Caco-2 (cell line): ENCODE measurements at regions not wholly inside any gene's neighbourhood (a gene's known extent, or its start where the extent isn't known, plus 50 kb on each side); places are given as distances from the start of the nearest gene placed in this dataset.
A peak's percentile ranks its signal among the peaks of the same experiment; 100 is the strongest.
"Not testable (repeated sequence)": the region's sequence is repeated elsewhere in the genome, so short reads cannot be mapped to it uniquely, and the experiment has no call there.

ENCODE experiments used
- BruUV-seq: library from RNA; stranded (reverse); fragments of 400-500 nt; replicated peaks from 2 replicates; lab custom pipeline; 2021; lab: Mats Ljungman, UMichigan
- CTCF ChIA-PET: fragments of 300-600 bp; sonication (Branson Sonifier 250); formaldehyde crosslinking; loops from one replicate; lab custom pipeline; 2022; ENCODE audit warnings: antibody characterized with exemption; lab: Charles Lee
- POLR2A ChIA-PET: fragments of 300-600 bp; sonication (Branson Sonifier 250); formaldehyde crosslinking; loops from one replicate; lab custom pipeline; 2022; ENCODE audit warnings: antibody characterized with exemption; lab: Charles Lee
- DNase-seq, 2 experiments: peaks; one replicate each; pipeline versions ENCODE4 v3.0.0 to v3.0.0-alpha.2; 2020 to 2022
- H3K27me3 ChIP-seq: replicated peaks from 2 replicates; pipeline ENCODE4 v1.6.0; 2011; ENCODE audit warnings: low read length; ENCODE audit not compliant: control insufficient read depth, insufficient read depth
- H3K36me3 ChIP-seq: 2 replicates; pipeline ENCODE4 v1.5.1; 2011; ENCODE audit warnings: low read length; ENCODE audit not compliant: control insufficient read depth, insufficient read depth
- H3K4me1 ChIP-seq: fragments of 250-450 bp; sonication (Bioruptor Pico); 2 replicates; pipeline ENCODE4 v1.5.1; 2020; ENCODE audit warnings: mild to moderate bottlenecking
- H3K4me3 ChIP-seq: 2 replicates; pipeline ENCODE4 v1.5.1; 2011; ENCODE audit warnings: low read depth, mild to moderate bottlenecking, control low read depth, low read length
- H3K9me3 ChIP-seq: fragments of 250-450 bp; sonication (Bioruptor Pico); 2 replicates; pipeline ENCODE4 v1.5.1; 2020; ENCODE audit warnings: mild to moderate bottlenecking, moderate library complexity
- H3K27ac Mint-ChIP-seq: one replicate; pipeline ENCODE4 v1.8.0; 2022; ENCODE audit warnings: mixed read lengths; ENCODE audit not compliant: unreplicated experiment
- H3K27me3 Mint-ChIP-seq: one replicate; pipeline ENCODE4 v1.8.0; 2022; ENCODE audit warnings: mixed read lengths; ENCODE audit not compliant: insufficient read depth, unreplicated experiment
- H3K36me3 Mint-ChIP-seq: one replicate; pipeline ENCODE4 v1.8.0; 2022; ENCODE audit warnings: mild to moderate bottlenecking, mixed read lengths; ENCODE audit not compliant: insufficient read depth, unreplicated experiment
- H3K4me1 Mint-ChIP-seq: one replicate; pipeline ENCODE4 v1.8.0; 2022; ENCODE audit warnings: low read depth, mixed read lengths; ENCODE audit not compliant: unreplicated experiment
- H3K4me3 Mint-ChIP-seq: one replicate; pipeline ENCODE4 v1.8.0; 2022; ENCODE audit warnings: mild to moderate bottlenecking, moderate library complexity, mixed read lengths; ENCODE audit not compliant: unreplicated experiment
- H3K9me3 Mint-ChIP-seq: one replicate; pipeline ENCODE4 v1.8.0; 2022; ENCODE audit warnings: mixed read lengths; ENCODE audit not compliant: unreplicated experiment
- CTCF ChIP-seq, 2 experiments: fragments of 200-600 bp in 1 of 2; IDR thresholded peaks; 1 replicate in 1 of 2; 2 replicates in 1 of 2; pipeline versions ENCODE4 v1.5.1 to v1.8.0; 2011 to 2022; ENCODE audit warnings: antibody characterized with exemption in 1 of 2, control low read depth in 1 of 2, inconsistent platforms in 1 of 2, low read depth in 1 of 2, low read length in 1 of 2, mild to moderate bottlenecking in 1 of 2, moderate library complexity in 1 of 2; ENCODE audit not compliant: insufficient read depth in 1 of 2, severe bottlenecking in 1 of 2, unreplicated experiment in 1 of 2
- intact Hi-C: fragments of 100-400 bp; cut with micrococcal nuclease; formaldehyde crosslinking; loops from one replicate; pipeline ENCODE4 v1.10.0; 2022; ENCODE audit not compliant: unreplicated experiment

GRCh38 chr11:45007011-45007410 is 56.3 kb upstream of the TP53I11 start:
- Mint-ChIP-seq H3K36me3 (no peaks in the 10 kb centered on the region), H3K27me3 (peaks cover 13% of the 10 kb centered on the region), H3K4me1 (no peaks in the 10 kb centered on the region), H3K27ac (no peak overlapping the region), H3K4me3 (no peak overlapping the region), H3K9me3 (no peaks in the 10 kb centered on the region)
- Histone ChIP-seq H3K36me3 (no peaks in the 10 kb centered on the region), H3K4me3 (no peak overlapping the region), H3K9me3 (no peaks in the 10 kb centered on the region), H3K27me3 (no peaks in the 10 kb centered on the region), H3K4me1 (no peaks in the 10 kb centered on the region)
- DNase-seq: no peak
- no peak for TF ChIP-seq CTCF (IDR thresholded peaks at IDR 0.05; ENCODE audit: insufficient read depth in 1 of 2, low read depth in 1 of 2, low read length in 1 of 2, severe bottlenecking in 1 of 2, unreplicated experiment in 1 of 2)
- BruUV-seq: no TSS peak
- ChIA-PET CTCF (no interaction called here), POLR2A (no interaction called here)
- intact Hi-C loops: no loop called here

GRCh38 chr11:45015983-45016382 is 65.3 kb upstream of the TP53I11 start:
- CTCF ChIA-PET: interaction anchor here (0.6 to 1.3 kb wide), 2 partner anchors 15 to 79 kb away, joined by 3 to 5 read pairs; no protein-coding TSS in a partner anchor
- H3K36me3 Mint-ChIP-seq, H3K9me3 ChIP-seq, H3K4me1 Mint-ChIP-seq, H3K27me3 ChIP-seq, BruUV-seq, H3K4me1 ChIP-seq, POLR2A ChIA-PET, H3K4me3 ChIP-seq, H3K4me3 Mint-ChIP-seq, H3K36me3 ChIP-seq, DNase-seq, H3K27ac Mint-ChIP-seq: not testable (repeated sequence)
- intact Hi-C loops: loop anchor here (2.0 kb wide), 1 partner anchor 79 kb away; no protein-coding TSS in a partner anchor
- Mint-ChIP-seq H3K9me3 (peaks cover 24% of the 10 kb centered on the region), H3K27me3 (peaks cover 13% of the 10 kb centered on the region)

DNA sequence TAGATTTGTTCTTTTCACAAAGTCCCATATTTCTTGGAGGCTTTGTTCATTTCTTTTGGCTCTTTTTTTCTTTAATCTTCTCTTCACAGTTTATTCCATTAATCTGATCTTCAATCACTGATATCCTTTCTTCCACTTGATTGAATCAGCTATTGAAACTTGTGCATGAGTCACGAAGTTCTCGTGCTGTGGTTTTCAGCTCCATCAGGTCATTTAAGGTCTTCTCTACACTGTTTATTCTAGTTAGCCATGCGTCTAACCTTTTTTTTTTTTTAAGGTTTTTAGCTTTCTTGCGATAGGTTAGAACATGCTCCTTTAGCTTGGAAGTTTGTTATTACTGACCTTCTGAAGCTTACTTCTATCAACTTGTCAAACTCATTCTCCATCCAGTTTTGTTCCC is 65.8 kb upstream of the TP53I11 start:
- H3K4me3 Mint-ChIP-seq, H3K4me1 ChIP-seq, BruUV-seq, H3K27me3 ChIP-seq, H3K9me3 ChIP-seq, H3K36me3 ChIP-seq, H3K4me3 ChIP-seq, H3K36me3 Mint-ChIP-seq, H3K4me1 Mint-ChIP-seq, POLR2A ChIA-PET, H3K27ac Mint-ChIP-seq, DNase-seq: not testable (repeated sequence)
- Mint-ChIP-seq H3K27me3 (peaks cover 14% of the 10 kb centered on the region), H3K9me3 (peaks cover 24% of the 10 kb centered on the region)
- CTCF ChIA-PET: interaction anchor here (0.6 to 1.3 kb wide), 2 partner anchors 15 to 80 kb away, joined by 3 to 5 read pairs; no protein-coding TSS in a partner anchor
- intact Hi-C loops: loop anchor here (2.0 kb wide), 1 partner anchor 80 kb away; no protein-coding TSS in a partner anchor

DNA sequence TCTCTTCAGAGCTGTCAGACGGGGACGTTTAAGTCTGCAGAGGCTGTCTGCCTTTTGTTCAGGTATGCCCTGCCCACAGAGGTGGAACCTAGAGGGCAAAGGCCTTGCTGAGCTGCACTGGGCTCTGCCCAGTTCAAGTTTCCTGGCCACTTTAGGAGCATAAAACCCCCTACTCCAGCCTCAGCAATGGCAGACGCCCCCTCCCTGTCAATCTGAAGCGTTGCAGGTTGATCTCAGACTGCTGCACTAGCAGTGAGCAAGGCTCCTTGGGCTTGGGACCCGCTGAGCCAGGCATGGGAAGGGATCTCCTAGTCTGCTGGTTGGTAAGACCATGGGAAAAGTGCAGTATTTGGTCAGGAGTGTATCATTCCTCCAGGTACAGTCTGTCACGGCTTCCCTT is 66.6 kb upstream of the TP53I11 start:
- BruUV-seq: no TSS peak
- CTCF ChIA-PET: interaction anchor here (1.3 kb wide), 1 partner anchor 81 kb away, joined by 5 read pairs; no protein-coding TSS in a partner anchor
- POLR2A ChIA-PET: no interaction called here

More for the DNA sequence above, 66.6 kb upstream of the TP53I11 start:
- intact Hi-C loops: loop anchor here (2.0 kb wide), 1 partner anchor 81 kb away; no protein-coding TSS in a partner anchor
- Histone ChIP-seq H3K36me3 (no peaks in the 10 kb centered on the region), H3K4me3 (no peak overlapping the region), H3K9me3 (no peaks in the 10 kb centered on the region), H3K4me1 (no peaks in the 10 kb centered on the region), H3K27me3 (no peaks in the 10 kb centered on the region)
- TF ChIP-seq CTCF (IDR thresholded peaks at IDR 0.05; ENCODE audit: insufficient read depth in 1 of 2, low read depth in 1 of 2, low read length in 1 of 2, severe bottlenecking in 1 of 2, unreplicated experiment in 1 of 2): peak in 1 of 2 experiments; percentile 50
- Mint-ChIP-seq H3K27ac (no peak overlapping the region), H3K9me3 (peaks cover 24% of the 10 kb centered on the region), H3K4me3 (no peak overlapping the region), H3K36me3 (no peaks in the 10 kb centered on the region), H3K27me3 (peaks cover 14% of the 10 kb centered on the region), H3K4me1 (no peaks in the 10 kb centered on the region)
- no peak for DNase-seq
